H1 (cell line): ENCODE measurements at regions not wholly inside any gene's neighbourhood (a gene's known extent, or its start where the extent isn't known, plus 50 kb on each side); places are given as distances from the start of the nearest gene placed in this dataset.

Experiments
- CTCF ChIA-PET: fragments of 300-600 bp; sonication (Branson Sonifier 250); formaldehyde crosslinking; loops from one replicate; lab custom pipeline; 2021; ENCODE audit not compliant: partially characterized antibody; lab: Charles Lee
- POLR2A ChIA-PET: fragments of 300-600 bp; sonication (Branson Sonifier 250); formaldehyde crosslinking; loops from one replicate; lab custom pipeline; 2021; ENCODE audit warnings: inconsistent platforms; ENCODE audit not compliant: partially characterized antibody; lab: Charles Lee
- DNase-seq, 2 experiments: peaks; one replicate each; pipeline versions ENCODE4 v3.0.0 to v3.0.0-alpha.2; 2010 to 2022; ENCODE audit warnings: low spot score in 2 of 2, low read depth in 1 of 2, mixed read lengths in 1 of 2
- FAIRE-seq: peaks from 2 replicates; lab custom pipeline; 2011; peaks lifted over from hg19 to GRCh38; lab: Jason Lieb, UNC
- H2AFZ ChIP-seq: 2 replicates; pipeline ENCODE4 v1.8.1; 2012; ENCODE audit warnings: low read length, inconsistent platforms
- H2AK5ac ChIP-seq: 2 replicates; pipeline ENCODE4 v1.6.1; 2013; ENCODE audit warnings: low read depth, low read length
- H2BK120ac ChIP-seq: replicated peaks from 2 replicates; pipeline ENCODE3; 2013; ENCODE audit warnings: low read depth, low read length, inconsistent platforms
- H2BK12ac ChIP-seq: 2 replicates; pipeline ENCODE4 v1.6.1; 2013; ENCODE audit warnings: low read depth, low read length
- H2BK15ac ChIP-seq: 2 replicates; pipeline ENCODE4 v1.6.1; 2013; ENCODE audit warnings: low read length
- H2BK20ac ChIP-seq: 2 replicates; pipeline ENCODE4 v1.6.1; 2013; ENCODE audit warnings: low read length
- H2BK5ac ChIP-seq: 2 replicates; pipeline ENCODE4 v1.6.1; 2013; ENCODE audit warnings: low read depth, low read length
- H3K14ac ChIP-seq: 2 replicates; pipeline ENCODE4 v1.6.1; 2013; ENCODE audit warnings: inconsistent platforms; ENCODE audit not compliant: insufficient read length
- H3K18ac ChIP-seq: 2 replicates; pipeline ENCODE4 v1.6.1; 2013; ENCODE audit warnings: low read length; ENCODE audit errors: extremely low read depth
- H3K23ac ChIP-seq: 2 replicates; pipeline ENCODE4 v1.6.1; 2013; ENCODE audit warnings: inconsistent platforms; ENCODE audit not compliant: insufficient read length
- H3K23me2 ChIP-seq: 2 replicates; pipeline ENCODE4 v1.6.1; 2013; ENCODE audit warnings: low read depth, low read length
- H3K27ac ChIP-seq: 2 replicates; pipeline ENCODE4 v1.6.1; 2011; ENCODE audit warnings: low read depth, low read length, inconsistent platforms
- H3K27me3 ChIP-seq, 4 experiments: replicated peaks in 1 of 4; 1 replicate in 1 of 4; 2 replicates in 3 of 4; pipeline versions ENCODE4 v1.6.1 to v1.8.1; 2011 to 2013; ENCODE audit warnings: low read length in 3 of 4, mild to moderate bottlenecking in 3 of 4, inconsistent platforms in 2 of 4, mixed read lengths in 2 of 4, moderate library complexity in 1 of 4; ENCODE audit not compliant: control insufficient read depth in 3 of 4, insufficient read depth in 3 of 4; ENCODE audit errors: extremely low read depth in 1 of 4
- H3K36me3 ChIP-seq, 4 experiments: 2 replicates each; pipeline versions ENCODE4 v1.6.1 to v1.8.1; 2011 to 2013; ENCODE audit warnings: mild to moderate bottlenecking in 4 of 4, low read length in 3 of 4, moderate library complexity in 2 of 4, control low read depth in 1 of 4, inconsistent platforms in 1 of 4; ENCODE audit not compliant: insufficient read depth in 4 of 4, control insufficient read depth in 2 of 4
- H3K4ac ChIP-seq: replicated peaks from 2 replicates; pipeline ENCODE3; 2013; ENCODE audit warnings: low read length, low read depth, mixed read lengths, inconsistent platforms; ENCODE audit not compliant: insufficient read length
- H3K4me1 ChIP-seq, 4 experiments: replicated peaks in 1 of 4; 1 replicate in 1 of 4; 2 replicates in 3 of 4; pipeline versions ENCODE4 v1.6.1 to v1.8.1; 2011 to 2013; ENCODE audit warnings: low read length in 3 of 4, inconsistent platforms in 2 of 4, mixed read lengths in 1 of 4; ENCODE audit not compliant: insufficient read depth in 4 of 4, control insufficient read depth in 3 of 4
- H3K4me2 ChIP-seq, 2 experiments: 2 replicates each; pipeline versions ENCODE4 v1.6.1 to v1.8.1; 2011 to 2013; ENCODE audit warnings: low read depth in 2 of 2, low read length in 2 of 2, control low read depth in 1 of 2, inconsistent platforms in 1 of 2, mild to moderate bottlenecking in 1 of 2; ENCODE audit not compliant: insufficient read depth in 1 of 2
- H3K4me3 ChIP-seq, 4 experiments: fragments of 200-600, 300-600 bp in 1 of 4; sonication (generic), shearing (Covaris generic), sonication (Bioruptor Twin) in 1 of 4; 2 replicates each; pipeline versions ENCODE4 v1.5.1 to v1.8.1; 2011 to 2016; ENCODE audit warnings: low read length in 4 of 4, low read depth in 3 of 4, control low read depth in 2 of 4, inconsistent platforms in 2 of 4, mild to moderate bottlenecking in 2 of 4, mixed read lengths in 1 of 4, moderate library complexity in 1 of 4; ENCODE audit not compliant: insufficient read depth in 2 of 4; ENCODE audit errors: extremely low read depth in 1 of 4
- H3K56ac ChIP-seq: replicated peaks from 2 replicates; pipeline ENCODE3; 2013; ENCODE audit warnings: low read depth, mild to moderate bottlenecking, mixed read lengths, low read length, inconsistent platforms; ENCODE audit not compliant: insufficient read length
- H3K79me1 ChIP-seq: 2 replicates; pipeline ENCODE4 v1.6.1; 2013; ENCODE audit warnings: low read depth, low read length, control low read depth
- H3K79me2 ChIP-seq, 2 experiments: 2 replicates each; pipeline versions ENCODE4 v1.6.1 to v1.8.1; 2012 to 2013; ENCODE audit warnings: low read length in 2 of 2, mild to moderate bottlenecking in 2 of 2, inconsistent platforms in 1 of 2; ENCODE audit not compliant: insufficient read depth in 2 of 2, control insufficient read depth in 1 of 2
- H3K9ac ChIP-seq, 4 experiments: replicated peaks in 1 of 4; 1 replicate in 1 of 4; 2 replicates in 3 of 4; pipeline versions ENCODE4 v1.6.1 to v1.8.1; 2011 to 2013; ENCODE audit warnings: low read depth in 3 of 4, low read length in 3 of 4, control low read depth in 2 of 4, mild to moderate bottlenecking in 2 of 4, moderate library complexity in 2 of 4, inconsistent platforms in 1 of 4; ENCODE audit errors: extremely low read depth in 1 of 4
- H3K9me3 ChIP-seq, 2 experiments: 2 replicates each; pipeline versions ENCODE4 v1.6.1 to v1.8.1; 2012 to 2013; ENCODE audit warnings: mild to moderate bottlenecking in 2 of 2, moderate library complexity in 2 of 2, control low read depth in 1 of 2, inconsistent platforms in 1 of 2, low read depth in 1 of 2, low read length in 1 of 2, mixed read lengths in 1 of 2; ENCODE audit not compliant: insufficient read depth in 2 of 2
- H4K20me1 ChIP-seq, 2 experiments: replicated peaks in 1 of 2; 2 replicates each; pipeline versions ENCODE3 to v1.8.1; 2011 to 2013; ENCODE audit warnings: inconsistent platforms in 2 of 2, low read length in 2 of 2, mild to moderate bottlenecking in 1 of 2; ENCODE audit not compliant: insufficient read depth in 2 of 2, control insufficient read depth in 1 of 2
- H4K5ac ChIP-seq: 2 replicates; pipeline ENCODE4 v1.6.1; 2013; ENCODE audit warnings: low read length, low read depth, mixed read lengths, inconsistent platforms; ENCODE audit not compliant: insufficient read length
- H4K8ac ChIP-seq: 2 replicates; pipeline ENCODE4 v1.8.0; 2013; ENCODE audit warnings: mild to moderate bottlenecking, moderate library complexity, low read length, inconsistent platforms; ENCODE audit not compliant: insufficient read depth; ENCODE audit errors: extremely low read depth
- H4K91ac ChIP-seq: replicated peaks from 2 replicates; pipeline ENCODE3; 2013; ENCODE audit warnings: low read length, mixed read lengths, inconsistent platforms; ENCODE audit not compliant: insufficient read length
- MAFK ChIP-seq: IDR thresholded peaks from 2 replicates; pipeline ENCODE4 v1.6.1; 2012; ENCODE audit warnings: low read depth, mild to moderate bottlenecking, improper control_type of control experiment, low read length
- TBP ChIP-seq: IDR thresholded peaks from 2 replicates; pipeline ENCODE4 v1.6.1; 2011; ENCODE audit warnings: low read depth, low read length, improper control_type of control experiment
- WGBS, 2 experiments: shearing (Covaris generic) in 1 of 2; methylation state at CpG; one replicate each; pipeline versions ENCODE4 v1.1.6 to v1.1.7; 2013 to 2015; ENCODE audit warnings: low lambda C conversion rate in 2 of 2, mixed read lengths in 2 of 2, inconsistent platforms in 1 of 2, low coverage in 1 of 2, missing lambda C conversion rate in 1 of 2; ENCODE audit not compliant: insufficient replicate concordance in 2 of 2, insufficient coverage in 1 of 2, insufficient read length in 1 of 2; ENCODE audit errors: extremely low coverage in 1 of 2, missing lambda C conversion rate in 1 of 2; 5-methylcytosine and 5-hydroxymethylcytosine counted together

- Histone ChIP-seq H3K4me2 (no peak overlapping the region), H2BK120ac (no peak overlapping the region), H3K4me1 (peaks cover 0 to 3% (median 0%) of the 10 kb centered on the region in 4 experiments; a peak in 2 of 7 replicates), H2BK12ac (no peak overlapping the region), H3K56ac (no peak overlapping the region), H3K36me3 (no peaks in the 10 kb centered on the region), H3K23ac (no peak overlapping the region), H3K9ac (no peak overlapping the region), H3K79me2 (no peaks in the 10 kb centered on the region), H3K4ac (no peak overlapping the region), H2AK5ac (no peak overlapping the region), H2BK5ac (no peak overlapping the region), H2BK20ac (no peak overlapping the region), H3K23me2 (peaks cover 3% of the 10 kb centered on the region; the same call in 1 of the 2 replicates), H3K4me3 (no peak overlapping the region), H4K20me1 (no peaks in the 10 kb centered on the region), H2BK15ac (no peak overlapping the region), H3K18ac (no peak overlapping the region), H3K79me1 (no peaks in the 10 kb centered on the region), H4K8ac (no peak overlapping the region), H3K27me3 (no peaks in the 10 kb centered on the region), H3K9me3 (no peaks in the 10 kb centered on the region), H3K14ac (no peak overlapping the region), H4K91ac (no peak overlapping the region), H4K5ac (no peak overlapping the region), H2AFZ (no peak overlapping the region), H3K27ac (no peak overlapping the region)
- CTCF ChIA-PET: interaction anchor here (0.6 kb wide), 1 partner anchor 83 kb away, joined by 3 read pairs; no protein-coding TSS in a partner anchor
- 83% methylated on average over 8 of the region's 8 CpGs; no CpG with 5 or more reads in 1 of the 2 experiments for WGBS, 2 experiments
- no peak for FAIRE-seq
- POLR2A ChIA-PET: no interaction called here
- DNase-seq: no peak
- TF ChIP-seq MAFK (no peak), TBP (no peak)
These were observed 355.6 kb upstream of the KAZN start for GRCh38 chr1:14242870-14243269.
